HG03159 (cell line): ENCODE measurements at regions not wholly inside any gene's neighbourhood (a gene's known extent, or its start where the extent isn't known, plus 50 kb on each side); places are given as distances from the start of the nearest gene placed in this dataset.

ENCODE experiments used
- ATAC-seq: cut with Tn5 transposase; IDR thresholded peaks from one replicate; pipeline ENCODE4 v1.9.1; 2021; ENCODE audit warnings: mild to moderate bottlenecking, moderate library complexity; ENCODE audit not compliant: unreplicated experiment

GRCh38 chr4:122300776-122301175 lies 78.0 kb upstream of the ADAD1 start:
- no peak for ATAC-seq

GRCh38 chr4:122305853-122306252 lies 73.0 kb upstream of the ADAD1 start:
- no peak for ATAC-seq

- ATAC-seq, result no peak
Measured at GRCh38 chr4:122309988-122310626, 68.7 kb upstream of the ADAD1 start.

- no peak for ATAC-seq
Measured at GRCh38 chr4:122313006-122313646, 65.7 kb upstream of the ADAD1 start.

GRCh38 chr4:122326908-122327307 lies 51.9 kb upstream of the ADAD1 start:
- ATAC-seq, result no peak

- ATAC-seq, result no peak
Measured at GRCh38 chr4:122328893-122329292, 49.9 kb upstream of the ADAD1 start.
